Stimulated activated CD8-positive, alpha-beta memory T cell treated with anti-CD3 and anti-CD28 coated beads, Interleukin-15, amount 100 ng/mL, for 24 hours (primary cell): ENCODE measurements at regions not wholly inside any gene's neighbourhood (a gene's known extent, or its start where the extent isn't known, plus 50 kb on each side); places are given as distances from the start of the nearest gene placed in this dataset.

Experiments used
- DNase-seq: peaks from one replicate; pipeline ENCODE4 v3.0.0-alpha.2; 2020; ENCODE audit warnings: low read depth

DNA sequence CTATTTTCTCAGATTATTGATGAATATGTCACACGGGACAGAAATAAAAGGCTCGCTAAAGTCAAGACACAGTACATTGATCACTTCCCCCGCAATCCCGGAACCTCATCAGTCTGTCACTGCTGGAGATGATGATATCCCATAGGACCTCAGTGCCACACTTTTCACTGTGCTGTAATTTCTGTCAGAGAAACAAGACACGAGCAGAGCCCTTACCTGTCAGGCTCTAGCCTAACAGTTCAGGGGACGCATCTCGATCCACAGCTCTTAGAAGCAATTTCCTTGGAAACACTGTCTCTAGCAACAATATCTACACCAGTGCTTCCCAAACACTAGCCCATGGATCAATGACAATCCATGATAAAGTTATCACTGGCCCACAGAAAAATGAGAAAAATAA, 140.0 kb downstream of the GRIN2B start:
- no peak for DNase-seq

- DNase-seq = no peak
Measured at GRCh38 chr12:13839365-13840336, 141.8 kb downstream of the GRIN2B start.

- no peak for DNase-seq
Measured at GRCh38 chr12:13836099-13836498, 145.3 kb downstream of the GRIN2B start.

DNA sequence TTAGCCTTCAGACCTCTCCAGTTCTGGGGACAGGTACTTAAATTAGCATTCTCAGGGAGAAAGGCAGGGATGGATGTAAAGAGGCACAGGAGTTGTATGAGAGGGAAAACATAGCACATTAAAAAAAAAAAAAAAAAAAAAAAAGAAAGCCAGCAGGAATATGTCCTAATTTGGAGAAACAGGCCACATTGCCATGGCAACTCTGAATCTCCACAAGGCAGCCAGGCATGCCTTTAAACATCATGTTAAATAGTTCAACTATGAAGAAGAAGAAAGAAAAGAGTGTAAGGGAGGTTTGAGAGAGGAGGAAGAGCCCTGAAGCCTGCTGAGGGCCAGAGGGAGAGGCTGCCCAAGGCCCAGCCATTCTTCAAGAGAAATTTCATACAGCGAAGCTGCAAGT, 145.8 kb downstream of the GRIN2B start:
- no peak for DNase-seq

GRCh38 chr12:13834241-13834640, 147.2 kb downstream of the GRIN2B start:
- no peak for DNase-seq

DNA sequence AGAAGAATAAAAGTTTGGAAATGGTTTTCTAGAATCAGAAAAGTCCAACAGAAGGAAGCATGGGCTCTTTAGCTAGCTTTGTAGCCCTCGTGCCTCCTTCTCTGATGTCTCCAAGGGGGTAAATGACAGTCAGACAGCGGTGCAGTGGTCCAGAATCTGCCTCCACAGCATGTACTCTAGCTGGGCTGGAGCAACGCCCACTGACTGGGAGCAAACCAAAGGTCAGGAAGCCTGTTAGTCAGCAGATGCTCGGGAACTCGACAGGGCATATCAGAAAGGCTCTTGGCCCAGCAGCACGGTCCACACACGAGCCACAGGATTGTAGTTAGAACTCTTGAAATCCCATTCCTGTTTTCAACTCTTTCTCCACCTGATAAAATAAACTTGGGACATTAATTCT, 164.3 kb downstream of the GRIN2B start:
- no peak for DNase-seq

DNA sequence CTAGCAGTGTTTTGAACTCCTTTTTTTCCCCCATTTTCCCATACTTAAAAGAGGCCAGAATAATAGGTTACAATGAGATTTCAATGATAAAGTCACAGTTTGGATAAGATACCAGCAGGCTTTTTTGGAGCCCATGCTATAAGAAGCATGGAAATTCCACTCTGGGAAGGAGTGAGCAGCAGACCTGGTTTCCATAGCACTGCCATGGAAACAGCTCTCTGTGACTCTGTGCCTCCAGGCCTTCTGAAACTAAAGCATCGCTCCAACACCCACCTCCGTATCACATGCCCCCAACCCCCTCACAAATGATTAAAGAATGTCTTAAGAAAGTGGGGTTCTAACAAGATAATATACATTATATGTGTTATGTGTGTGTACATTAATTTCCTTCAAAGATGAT, 165.0 kb downstream of the GRIN2B start:
- DNase-seq = no peak

DNA sequence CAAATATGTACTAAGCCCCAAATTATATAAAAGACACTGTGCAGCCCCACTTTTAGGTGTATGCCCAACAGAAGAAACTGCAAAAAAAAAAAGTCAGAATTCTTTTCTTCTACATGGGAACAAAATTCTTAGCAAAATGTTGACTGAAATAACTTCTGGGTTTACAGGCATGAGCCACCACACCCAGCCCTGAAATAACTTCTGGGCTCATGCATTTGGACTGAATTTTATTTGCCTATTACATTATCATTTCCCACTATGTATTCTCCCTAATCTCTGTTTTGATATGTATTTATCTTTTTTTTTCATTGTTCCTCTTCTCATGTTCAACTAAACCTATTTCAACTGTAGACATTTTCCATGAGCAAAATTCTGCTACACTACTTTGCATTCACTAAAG, 169.2 kb downstream of the GRIN2B start:
- DNase-seq = no peak

- no peak for DNase-seq
Measured at GRCh38 chr12:13811061-13811460, 170.3 kb downstream of the GRIN2B start.

DNA sequence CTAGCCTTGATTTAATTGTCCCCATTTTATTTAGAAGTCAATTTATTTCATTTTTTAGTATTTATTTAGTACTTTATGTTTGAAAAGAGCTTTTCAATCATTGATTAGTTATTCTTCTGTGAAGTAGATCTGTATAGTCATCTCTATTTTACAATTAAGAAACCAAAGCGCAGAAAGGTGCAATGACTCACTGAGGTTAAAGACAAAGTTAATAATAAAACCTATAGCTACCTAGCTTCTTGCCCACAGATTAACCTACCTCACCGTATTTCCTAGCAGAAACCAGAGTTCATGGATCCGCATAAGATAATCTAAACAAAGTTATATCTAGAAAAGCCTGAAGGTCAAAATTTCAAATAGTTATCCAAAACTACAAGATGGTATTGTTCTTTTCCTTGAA, 176.4 kb downstream of the GRIN2B start:
- DNase-seq = no peak

DNA sequence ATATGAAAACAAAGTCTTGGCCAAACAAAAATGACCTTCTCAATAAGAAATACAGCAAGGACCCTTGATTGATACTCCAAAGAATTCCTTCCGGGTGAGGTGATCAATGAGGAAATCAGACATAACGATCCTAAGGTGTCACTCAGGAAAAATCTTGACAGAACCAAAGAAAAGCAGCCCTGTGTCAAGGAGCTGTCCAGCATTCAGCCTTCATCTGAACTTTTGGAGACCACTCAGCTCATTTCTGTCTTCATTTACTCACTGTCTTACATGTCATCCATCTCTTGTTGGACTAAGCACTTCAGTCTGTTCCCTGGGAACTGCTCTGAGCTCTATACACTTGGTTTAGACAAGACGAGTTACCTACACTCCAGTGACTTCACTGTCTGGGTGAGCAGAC, 179.9 kb downstream of the GRIN2B start:
- DNase-seq = no peak

- no peak for DNase-seq
Measured at GRCh38 chr12:13799574-13799973, 181.8 kb downstream of the GRIN2B start.

GRCh38 chr12:13798162-13798561, 183.2 kb downstream of the GRIN2B start:
- no peak for DNase-seq

DNA sequence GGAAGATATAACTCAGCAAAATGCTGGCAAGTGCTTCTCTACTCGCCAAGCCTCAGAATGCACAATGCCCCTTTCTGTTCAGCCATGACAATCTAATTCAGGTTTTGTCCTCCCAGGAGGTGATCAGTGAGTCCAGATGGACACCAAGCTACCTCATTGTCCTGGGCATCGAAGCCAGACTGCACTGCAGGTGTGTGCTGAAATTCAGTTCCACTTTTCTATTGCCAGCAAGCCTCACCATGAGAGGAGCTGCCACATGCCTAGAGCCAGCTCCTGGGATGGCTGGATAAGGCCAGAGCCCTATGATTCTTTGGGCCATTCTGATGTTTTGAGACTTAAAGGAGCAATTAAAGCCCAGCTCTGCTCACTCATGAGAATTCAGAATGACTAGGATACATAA, 186.7 kb downstream of the GRIN2B start:
- no peak for DNase-seq

GRCh38 chr12:13790317-13790716, 191.1 kb downstream of the GRIN2B start:
- DNase-seq = no peak

DNA sequence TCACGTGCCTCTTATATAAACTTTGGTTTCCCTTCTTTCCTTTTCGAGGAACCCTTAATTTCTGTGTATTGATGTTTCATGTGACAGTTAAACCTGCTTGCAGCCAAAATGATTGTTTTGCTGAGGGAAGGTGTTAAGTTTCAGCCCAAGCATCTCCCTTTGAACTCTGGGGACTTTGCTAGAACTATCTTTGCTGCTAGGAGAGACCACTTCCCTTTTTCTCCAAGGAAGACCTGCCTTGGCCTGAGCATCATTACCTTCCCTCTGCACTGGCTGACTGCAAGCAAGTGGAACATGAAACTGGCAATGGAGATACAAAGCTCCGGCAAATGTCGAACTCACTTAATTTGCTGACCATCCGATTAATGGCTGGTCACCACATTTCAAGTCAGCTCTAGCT, 192.8 kb downstream of the GRIN2B start:
- DNase-seq = no peak

DNA sequence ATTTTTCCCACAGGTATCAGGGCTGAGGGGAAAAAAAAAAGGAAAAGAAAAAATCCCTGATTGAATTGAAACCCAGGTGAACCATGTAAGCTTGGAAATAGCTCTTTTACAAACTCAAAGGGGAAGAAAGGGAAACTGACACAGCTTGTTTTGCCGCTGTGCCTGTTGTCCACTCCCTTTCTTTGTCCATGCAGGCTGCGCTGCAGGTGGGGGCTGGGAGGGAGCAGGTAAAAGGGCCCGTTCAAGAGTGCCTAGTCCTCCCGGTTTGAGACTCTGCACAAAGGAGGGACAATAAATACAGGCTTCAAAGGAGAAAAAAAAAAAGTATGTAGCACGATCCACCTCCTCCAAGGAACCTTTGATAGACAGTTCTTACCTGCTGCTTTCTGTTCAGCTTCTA, 194.8 kb downstream of the GRIN2B start:
- DNase-seq = no peak

DNA sequence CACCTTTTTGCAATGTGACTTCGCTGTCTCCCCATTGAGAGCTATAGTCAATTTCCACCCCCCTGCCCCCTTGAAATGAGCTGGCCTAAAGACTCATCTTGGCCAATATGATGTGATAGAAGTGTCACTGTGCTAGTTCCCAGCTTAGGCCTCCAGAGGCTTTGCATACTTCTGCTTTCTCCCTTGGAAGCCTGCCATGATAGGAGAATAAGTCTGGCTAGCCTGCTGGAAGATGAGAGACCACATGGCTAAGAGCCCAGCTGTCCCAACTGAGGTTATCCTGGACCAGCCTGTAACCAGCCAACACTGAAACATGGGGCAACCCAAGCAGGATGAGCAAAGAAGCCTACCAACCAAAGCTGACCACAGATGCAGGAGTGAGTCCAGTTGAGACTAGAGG, 196.9 kb downstream of the GRIN2B start:
- DNase-seq = no peak

DNA sequence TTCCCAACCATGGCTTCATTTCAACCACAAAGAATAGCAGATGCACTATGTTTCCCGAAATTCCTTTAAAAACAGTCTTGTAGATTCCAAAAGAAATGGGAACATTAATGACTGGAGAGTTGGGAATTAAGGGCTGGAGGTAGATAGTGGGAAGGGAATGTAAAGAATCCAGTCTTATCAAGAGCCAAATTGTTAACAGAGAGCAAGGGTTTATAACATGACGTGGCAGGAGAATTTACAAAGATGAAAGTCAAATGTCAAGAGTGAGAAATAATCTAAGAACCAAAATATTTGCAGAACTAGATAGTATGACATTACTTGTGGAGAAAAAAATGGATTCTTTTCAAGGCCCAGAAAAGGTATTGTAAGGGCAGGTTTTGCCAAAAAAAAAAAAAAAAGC, 200.9 kb downstream of the GRIN2B start:
- DNase-seq = no peak

DNA sequence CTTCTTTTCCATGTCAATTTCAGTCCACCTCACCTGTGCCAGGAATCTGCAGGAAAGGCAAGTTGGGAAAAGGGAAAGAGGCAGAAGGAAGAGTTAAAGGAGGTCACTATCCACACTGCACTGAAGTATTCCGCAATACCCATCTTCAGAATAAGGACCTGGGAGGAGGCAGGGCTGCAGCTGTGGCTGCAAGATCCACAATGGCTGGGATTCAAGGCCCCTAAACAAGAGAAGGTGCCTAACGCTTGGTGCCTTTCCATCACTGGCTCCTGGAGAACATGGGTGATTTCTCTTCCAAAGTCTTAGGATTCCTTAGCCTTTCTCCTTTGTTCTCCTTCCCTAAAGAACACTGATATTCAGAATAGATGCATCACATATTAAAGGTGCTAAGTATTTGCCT, 204.0 kb downstream of the GRIN2B start:
- DNase-seq = no peak

DNA sequence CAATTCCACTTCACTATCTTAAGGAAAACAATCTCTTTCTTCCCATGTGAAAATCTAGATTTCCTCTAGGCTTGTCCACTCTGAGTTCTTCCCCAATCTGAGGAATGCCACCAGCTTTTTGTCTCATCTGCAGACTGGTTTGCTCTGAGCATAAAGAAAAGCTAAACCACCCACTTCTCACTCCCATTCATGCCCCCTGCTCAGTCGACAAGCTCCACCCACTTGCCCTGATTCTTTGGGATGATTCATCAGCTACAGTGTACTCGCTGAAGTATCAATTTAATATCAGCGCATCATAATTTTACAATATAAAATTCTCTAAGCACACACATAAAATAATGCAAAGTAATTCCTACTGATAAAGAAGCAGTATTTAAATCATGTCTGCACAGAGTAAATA, 209.1 kb downstream of the GRIN2B start:
- DNase-seq = no peak

GRCh38 chr12:13770576-13770975, 210.8 kb downstream of the GRIN2B start:
- no peak for DNase-seq

DNA sequence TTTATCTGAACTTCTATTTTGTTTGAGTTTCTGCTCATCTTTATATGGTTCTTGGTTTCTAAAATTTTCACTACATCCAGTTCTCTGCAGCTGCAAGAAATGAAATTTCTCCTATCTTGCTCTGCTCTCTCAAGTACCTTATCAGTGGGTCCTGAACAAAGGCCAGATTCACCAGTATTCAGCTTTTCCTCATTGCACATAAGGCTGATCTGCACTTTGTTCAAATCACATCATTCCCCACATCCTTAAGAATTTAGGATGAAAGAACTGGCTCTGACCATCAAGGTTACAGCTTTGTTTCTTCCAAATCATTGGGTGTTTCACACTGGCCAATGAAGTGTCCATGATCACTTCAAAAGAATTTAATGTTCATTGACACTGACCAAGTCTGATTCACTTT, 211.4 kb downstream of the GRIN2B start:
- no peak for DNase-seq

GRCh38 chr12:13769273-13769672, 212.1 kb downstream of the GRIN2B start:
- no peak for DNase-seq
